Neuronal stem cell (in vitro differentiated cells): ENCODE measurements at regions not wholly inside any gene's neighbourhood (a gene's known extent, or its start where the extent isn't known, plus 50 kb on each side); places are given as distances from the start of the nearest gene placed in this dataset.
"Not testable (repeated sequence)": the region's sequence is repeated elsewhere in the genome, so short reads cannot be mapped to it uniquely, and the experiment has no call there.

Experiments
- DNase-seq: peaks from one replicate; pipeline ENCODE4 v3.0.0-alpha.2; 2013; ENCODE audit warnings: low spot score
- H2AFZ ChIP-seq: one replicate; pipeline ENCODE4 v1.6.1; 2013; ENCODE audit warnings: mild to moderate bottlenecking, low read length, inconsistent platforms
- H2AK5ac ChIP-seq: 2 replicates; pipeline ENCODE4 v1.6.1; 2013; ENCODE audit warnings: low read depth, mild to moderate bottlenecking, inconsistent platforms, low read length, moderate library complexity, mixed read lengths
- H2BK120ac ChIP-seq: 2 replicates; pipeline ENCODE4 v1.6.1; 2013; ENCODE audit warnings: low read depth, mild to moderate bottlenecking, inconsistent platforms, low read length, moderate library complexity, mixed read lengths
- H2BK12ac ChIP-seq: one replicate; pipeline ENCODE4 v1.6.1; 2013; ENCODE audit warnings: low read length, inconsistent platforms
- H2BK15ac ChIP-seq: 2 replicates; pipeline ENCODE4 v1.6.1; 2013; ENCODE audit warnings: mild to moderate bottlenecking, low read length, inconsistent platforms, mixed read lengths
- H2BK5ac ChIP-seq: one replicate; pipeline ENCODE4 v1.6.1; 2013; ENCODE audit warnings: inconsistent platforms, mild to moderate bottlenecking, low read length, moderate library complexity
- H3K14ac ChIP-seq: one replicate; pipeline ENCODE4 v1.6.1; 2013; ENCODE audit warnings: low read length, inconsistent platforms
- H3K18ac ChIP-seq: 2 replicates; pipeline ENCODE4 v1.6.1; 2013; ENCODE audit warnings: low read length, inconsistent platforms
- H3K23ac ChIP-seq: 2 replicates; pipeline ENCODE4 v1.6.1; 2013; ENCODE audit warnings: low read depth, mild to moderate bottlenecking, mixed read lengths, low read length, inconsistent platforms; ENCODE audit not compliant: poor library complexity
- H3K27ac ChIP-seq: replicated peaks from 3 replicates; pipeline ENCODE4 v1.5.1; 2013; ENCODE audit warnings: low read length, inconsistent platforms
- H3K27me3 ChIP-seq, 3 experiments: 2 replicates each; pipeline ENCODE4 v1.6.1; 2013; ENCODE audit warnings: low read length in 3 of 3, mild to moderate bottlenecking in 2 of 3, inconsistent platforms in 1 of 3, low read depth in 1 of 3, mixed read lengths in 1 of 3, moderate library complexity in 1 of 3; ENCODE audit not compliant: control insufficient read depth in 3 of 3, insufficient read depth in 3 of 3
- H3K36me3 ChIP-seq, 2 donors: replicated peaks in 1 of 2; 2 replicates each; pipeline ENCODE4 v1.6.1; 2013; ENCODE audit warnings: low read length in 2 of 2; ENCODE audit not compliant: control insufficient read depth in 2 of 2, insufficient read depth in 2 of 2
- H3K4ac ChIP-seq: 2 replicates; pipeline ENCODE4 v1.6.1; 2013; ENCODE audit warnings: inconsistent platforms, mild to moderate bottlenecking, low read length, moderate library complexity
- H3K4me1 ChIP-seq, 2 donors: 1 replicate in 1 of 2; 2 replicates in 1 of 2; pipeline ENCODE4 v1.6.1; 2013; ENCODE audit warnings: low read length in 2 of 2, low read depth in 1 of 2; ENCODE audit not compliant: control insufficient read depth in 2 of 2, insufficient read depth in 1 of 2
- H3K4me2 ChIP-seq: one replicate; pipeline ENCODE4 v1.6.1; 2013; ENCODE audit warnings: mild to moderate bottlenecking, low read length, inconsistent platforms; ENCODE audit not compliant: insufficient read depth, poor library complexity, severe bottlenecking
- H3K4me3 ChIP-seq, 2 donors: 2 replicates each; pipeline ENCODE4 v1.5.1; 2013; ENCODE audit warnings: low read length in 2 of 2, mild to moderate bottlenecking in 2 of 2, inconsistent platforms in 1 of 2, moderate library complexity in 1 of 2
- H3K79me1 ChIP-seq: one replicate; pipeline ENCODE4 v1.6.1; 2013; ENCODE audit warnings: low read depth, mild to moderate bottlenecking, inconsistent platforms, low read length, moderate library complexity
- H3K9ac ChIP-seq: one replicate; pipeline ENCODE4 v1.6.1; 2013; ENCODE audit warnings: mild to moderate bottlenecking, low read depth, low read length, inconsistent platforms; ENCODE audit not compliant: poor library complexity
- H3K9me3 ChIP-seq, 2 donors: replicated peaks in 1 of 2; 2 replicates each; pipeline versions ENCODE3 to v1.6.1; 2013; ENCODE audit warnings: low read length in 2 of 2, mild to moderate bottlenecking in 2 of 2, inconsistent platforms in 1 of 2, low read depth in 1 of 2, mixed read lengths in 1 of 2, moderate library complexity in 1 of 2; ENCODE audit not compliant: control insufficient read depth in 2 of 2, insufficient read depth in 1 of 2
- H4K8ac ChIP-seq: one replicate; pipeline ENCODE4 v1.6.1; 2013; ENCODE audit warnings: low read depth, mild to moderate bottlenecking, inconsistent platforms, low read length, moderate library complexity
- H4K91ac ChIP-seq: one replicate; pipeline ENCODE4 v1.6.1; 2013; ENCODE audit warnings: low read length, low read depth, mild to moderate bottlenecking, inconsistent platforms; ENCODE audit not compliant: poor library complexity
- WGBS, 2 donors: extraction: QIAGEN DNeasy Blood & Tissue Kit; methylation state at CpG; one replicate each; pipeline ENCODE4 v1.1.7; 2013; ENCODE audit warnings: missing lambda C conversion rate in 2 of 2, mixed read lengths in 1 of 2; ENCODE audit not compliant: insufficient read length in 2 of 2, insufficient replicate concordance in 1 of 2; ENCODE audit errors: extremely low coverage in 2 of 2; 5-methylcytosine and 5-hydroxymethylcytosine counted together

- Histone ChIP-seq H3K9me3 (no peaks in the 10 kb centered on the region), H2AK5ac (no peak overlapping the region), H4K91ac (no peak overlapping the region), H3K27ac (no peak overlapping the region), H2BK15ac (no peak overlapping the region), H3K4ac (no peak overlapping the region), H3K4me3 (no peak overlapping the region), H3K4me1 (no peaks in the 10 kb centered on the region), H2BK120ac (no peak overlapping the region), H3K27me3 (no peaks in the 10 kb centered on the region), H3K14ac (no peak overlapping the region), H3K23ac (no peak overlapping the region), H2AFZ (no peak overlapping the region), H2BK12ac (no peak overlapping the region), H3K36me3 (no peaks in the 10 kb centered on the region), H2BK5ac (no peak overlapping the region), H3K4me2 (no peak overlapping the region), H3K18ac (no peak overlapping the region), H3K79me1 (no peaks in the 10 kb centered on the region), H3K9ac (no peak overlapping the region), H4K8ac (no peak overlapping the region)
- no peak for DNase-seq
These were observed 337.5 kb upstream of the PCSK5 start for GRCh38 chr9:75552941-75553340.

GRCh38 chr9:75566813-75567212 is 323.7 kb upstream of the PCSK5 start:
- not testable (repeated sequence) for H3K9me3 ChIP-seq, H3K4me1 ChIP-seq, H3K4ac ChIP-seq, H2AK5ac ChIP-seq, H3K4me2 ChIP-seq, H4K8ac ChIP-seq, H3K9ac ChIP-seq, H3K18ac ChIP-seq, DNase-seq, H3K4me3 ChIP-seq, H2BK12ac ChIP-seq, H3K79me1 ChIP-seq, H3K27ac ChIP-seq, H4K91ac ChIP-seq, H2BK5ac ChIP-seq, H2BK120ac ChIP-seq, H3K27me3 ChIP-seq, H3K14ac ChIP-seq, H3K36me3 ChIP-seq, H2AFZ ChIP-seq, H2BK15ac ChIP-seq, H3K23ac ChIP-seq
- no CpG with 5 or more reads among the region's 2 CpGs for WGBS, 2 donors

- DNase-seq = no peak
- H4K91ac ChIP-seq = no peak overlapping the region
These were observed 319.9 kb upstream of the PCSK5 start for GRCh38 chr9:75570538-75570937.

GRCh38 chr9:75574569-75574968 is 315.9 kb upstream of the PCSK5 start:
- H3K4ac ChIP-seq = no peak overlapping the region

More at GRCh38 chr9:75570538-75570937, 319.9 kb upstream of the PCSK5 start:
- Histone ChIP-seq H3K18ac (no peak overlapping the region), H3K9ac (no peak overlapping the region), H2BK15ac (no peak overlapping the region), H3K9me3 (peaks cover 0 to 1% of the 10 kb centered on the region in 2 donors), H3K36me3 (no peaks in the 10 kb centered on the region), H2AK5ac (no peak overlapping the region), H3K4ac (no peak overlapping the region), H2BK120ac (no peak overlapping the region), H4K8ac (no peak overlapping the region), H3K4me1 (peaks cover 0 to 3% of the 10 kb centered on the region in 2 donors), H3K4me3 (no peak overlapping the region), H3K27me3 (no peaks in the 10 kb centered on the region), H3K4me2 (no peak overlapping the region), H2BK12ac (no peak overlapping the region), H3K79me1 (no peaks in the 10 kb centered on the region), H2AFZ (no peak overlapping the region), H2BK5ac (no peak overlapping the region), H3K23ac (no peak overlapping the region), H3K27ac (no peak overlapping the region), H3K14ac (no peak overlapping the region)
- WGBS, 2 donors = no CpG with 5 or more reads among the region's 2 CpGs

More at GRCh38 chr9:75574569-75574968, 315.9 kb upstream of the PCSK5 start:
- Histone ChIP-seq H3K4me2 (no peak overlapping the region), H2AK5ac (no peak overlapping the region), H3K14ac (no peak overlapping the region), H3K4me1 (peaks cover 0 to 2% of the 10 kb centered on the region in 2 donors), H3K4me3 (no peak overlapping the region), H3K36me3 (no peaks in the 10 kb centered on the region), H2BK5ac (no peak overlapping the region), H3K9ac (no peak overlapping the region), H3K27me3 (no peaks in the 10 kb centered on the region), H2BK15ac (no peak overlapping the region), H3K18ac (no peak overlapping the region), H3K79me1 (no peaks in the 10 kb centered on the region), H3K23ac (no peak overlapping the region), H3K9me3 (no peaks in the 10 kb centered on the region), H2AFZ (no peak overlapping the region), H2BK120ac (no peak overlapping the region), H2BK12ac (no peak overlapping the region), H3K27ac (no peak overlapping the region), H4K91ac (no peak overlapping the region), H4K8ac (no peak overlapping the region)
- DNase-seq = no peak
- no CpG with 5 or more reads among the region's 1 CpG for WGBS, 2 donors
